ENCODE measurements at regions not wholly inside any gene's neighbourhood (a gene's known extent, or its start where the extent isn't known, plus 50 kb on each side); places are given as distances from the start of the nearest gene placed in this dataset.

DNA sequence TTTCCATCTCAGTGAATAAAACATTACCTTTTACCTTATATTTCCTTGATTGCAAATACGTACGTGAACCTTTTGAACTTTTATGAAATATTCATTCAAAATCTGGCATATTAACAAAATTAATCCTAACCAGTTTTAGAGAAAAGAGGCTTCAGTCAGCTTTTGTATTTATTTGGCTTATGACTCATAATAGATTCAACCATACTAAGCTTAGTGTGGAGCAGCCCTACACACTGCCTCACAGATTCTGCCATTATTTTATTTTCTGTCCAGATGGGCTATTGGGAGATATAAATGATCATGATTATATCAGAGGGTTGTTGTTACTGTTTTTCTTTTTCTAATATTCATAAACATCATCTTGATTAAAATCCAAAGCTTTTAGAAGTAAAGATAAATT is 325.5 kb downstream of the GPR37 start:
- ChIA-PET POLR2A (no interaction called here), CTCF (no interaction called here)

- ChIA-PET CTCF (no interaction called here), POLR2A (no interaction called here)
These were observed 333.5 kb downstream of the GPR37 start for GRCh38 chr7:124432009-124432578.

DNA sequence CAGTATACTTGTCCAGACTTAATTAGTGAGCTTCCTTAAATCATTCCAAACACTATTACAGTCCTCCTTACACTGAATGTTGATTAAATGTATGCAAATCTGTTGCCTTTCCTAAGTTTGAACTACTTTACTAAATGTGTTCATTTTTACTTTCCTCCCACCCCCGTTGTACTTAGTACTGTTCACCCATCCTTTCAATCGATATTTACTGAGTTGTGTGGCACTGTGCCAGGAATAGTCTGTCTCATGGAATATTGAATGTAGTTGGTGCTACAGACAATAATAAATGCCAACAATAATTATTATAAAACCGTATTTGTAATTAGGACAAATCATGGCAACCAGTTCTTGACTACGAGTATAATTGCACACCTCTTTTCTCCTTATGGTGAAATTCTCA is 335.7 kb downstream of the GPR37 start:
- POLR2A ChIA-PET: no interaction called here
- CTCF ChIA-PET: no interaction called here

- CTCF ChIA-PET: no interaction called here
- POLR2A ChIA-PET: no interaction called here
These were observed 336.8 kb downstream of the GPR37 start for GRCh38 chr7:124428781-124429180.

- ChIA-PET CTCF (no interaction called here), POLR2A (no interaction called here)
These were observed 339.0 kb downstream of the GPR37 start for GRCh38 chr7:124426621-124427020.

- CTCF ChIA-PET: no interaction called here
- POLR2A ChIA-PET: no interaction called here
These were observed 341.7 kb downstream of the GPR37 start for GRCh38 chr7:124423863-124424262.

DNA sequence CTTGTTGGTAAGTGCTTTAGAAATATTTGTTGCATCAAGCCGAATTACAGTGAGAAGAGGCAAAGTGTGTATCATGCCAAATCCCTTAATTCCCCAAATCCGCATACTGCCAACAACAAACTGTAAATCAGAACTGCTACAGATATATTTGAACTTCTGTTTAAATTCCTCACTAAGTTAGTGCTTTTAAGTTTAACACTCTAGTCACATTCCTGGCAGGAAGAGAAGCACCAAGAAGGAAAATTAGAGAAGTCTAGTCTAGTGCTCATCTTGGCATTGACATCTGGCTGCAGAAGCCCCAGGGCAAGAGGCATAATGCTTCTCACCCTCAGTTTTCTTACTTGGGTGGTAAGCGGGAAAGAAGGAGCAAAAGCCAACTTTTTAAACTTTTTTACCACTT is 343.5 kb downstream of the GPR37 start:
- ChIA-PET CTCF (no interaction called here), POLR2A (no interaction called here)

DNA sequence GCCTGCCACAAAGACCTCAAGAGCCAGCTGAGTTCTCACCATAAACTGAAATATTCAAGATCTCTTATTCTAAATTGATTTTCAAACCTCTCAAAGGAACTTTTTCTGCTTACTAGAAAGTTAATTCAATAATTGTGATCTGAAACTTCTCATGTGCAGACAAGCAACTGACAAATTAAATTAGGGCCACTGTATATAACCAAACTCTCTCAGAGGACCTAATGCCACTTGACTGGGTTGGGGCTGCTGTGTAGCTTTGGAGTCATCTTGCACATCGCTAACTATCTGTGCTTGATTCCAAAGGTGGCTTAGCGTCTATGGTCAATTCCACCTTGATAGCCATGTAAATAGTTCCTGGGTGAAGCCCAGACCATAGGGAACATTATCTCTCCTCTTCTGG is 345.2 kb downstream of the GPR37 start:
- CTCF ChIA-PET: no interaction called here
- POLR2A ChIA-PET: no interaction called here

DNA sequence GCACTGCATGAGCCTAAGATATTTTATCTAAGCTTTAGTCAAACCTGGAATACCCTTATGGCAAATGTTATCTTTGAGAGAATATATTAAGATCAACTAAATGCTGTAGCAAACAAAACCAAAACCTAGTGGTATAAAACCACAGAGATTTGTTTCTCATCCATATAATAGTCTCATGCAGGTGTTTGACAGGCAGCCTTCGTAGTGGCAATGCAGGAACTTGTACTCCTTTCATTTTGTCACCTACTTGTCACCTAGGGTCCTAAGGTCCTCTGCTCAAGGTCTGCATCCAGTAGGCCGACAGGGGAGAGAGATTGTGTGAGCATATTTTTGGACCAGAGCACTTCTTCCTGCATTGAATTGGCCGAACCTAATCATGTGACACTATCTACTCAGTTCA is 352.6 kb downstream of the GPR37 start:
- POLR2A ChIA-PET: no interaction called here
- CTCF ChIA-PET: no interaction called here

- ChIA-PET CTCF (no interaction called here), POLR2A (no interaction called here)
These were observed 353.1 kb downstream of the GPR37 start for GRCh38 chr7:124412531-124412930.

- CTCF ChIA-PET: no interaction called here
These were observed 353.8 kb downstream of the GPR37 start for GRCh38 chr7:124411796-124412195.

DNA sequence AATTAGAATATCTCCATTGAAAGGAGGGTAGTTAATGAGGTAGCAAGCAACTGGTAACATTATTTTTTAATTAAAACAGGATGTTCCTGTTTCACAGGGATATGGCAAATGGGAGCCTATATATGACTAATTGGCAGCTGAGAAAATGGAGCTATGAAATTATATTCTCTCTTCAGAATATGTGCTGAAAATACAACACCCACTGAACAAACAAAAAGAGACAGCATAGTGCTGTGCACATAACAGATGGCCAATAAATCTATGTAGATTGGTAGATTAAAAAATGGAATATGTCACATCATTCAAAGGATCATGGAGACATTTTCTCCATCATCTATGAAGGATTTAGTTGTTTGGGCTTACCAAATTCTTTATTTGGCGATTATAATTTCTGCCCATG is 362.0 kb downstream of the GPR37 start:
- POLR2A ChIA-PET: no interaction called here
- CTCF ChIA-PET: no interaction called here

More at GRCh38 chr7:124411796-124412195, 353.8 kb downstream of the GPR37 start:
- POLR2A ChIA-PET: no interaction called here

DNA sequence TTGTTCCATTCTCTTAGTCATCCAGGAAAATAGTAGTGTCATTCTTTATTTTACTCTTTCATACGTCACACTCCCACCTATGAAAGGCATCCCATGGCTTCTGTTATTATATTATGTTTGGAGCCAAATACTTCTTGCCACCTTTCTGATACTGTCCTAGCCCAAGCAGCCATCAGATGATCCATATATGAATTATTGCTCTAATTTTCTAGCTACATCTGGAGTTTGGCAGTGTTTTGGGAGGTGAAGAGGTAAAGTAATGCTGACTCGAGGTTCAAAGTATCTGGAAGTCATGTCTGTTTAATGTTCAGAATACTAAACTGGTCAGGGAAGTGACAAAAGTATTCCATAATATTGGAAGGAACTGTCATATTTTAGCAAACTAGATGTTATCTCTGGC is 362.5 kb downstream of the GPR37 start:
- ChIA-PET POLR2A (no interaction called here), CTCF (no interaction called here)

DNA sequence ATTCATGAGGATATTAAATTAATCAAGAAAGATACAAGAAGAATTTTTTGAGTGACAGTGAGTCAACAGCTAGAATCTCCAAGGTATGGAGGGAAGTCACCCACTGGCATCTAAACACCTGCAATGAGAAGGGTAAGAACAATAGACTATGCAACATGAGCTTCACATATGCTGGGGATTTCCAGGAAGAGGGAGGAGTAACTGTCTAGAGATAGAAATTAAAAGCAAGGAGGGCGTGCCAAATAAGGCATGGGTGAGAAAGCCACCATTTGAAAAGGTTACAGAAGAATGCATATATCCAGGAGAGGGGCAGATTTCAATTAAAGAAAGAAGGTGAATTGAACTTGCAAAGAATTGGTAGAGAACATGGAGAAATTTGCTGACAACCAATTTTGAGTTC is 365.7 kb downstream of the GPR37 start:
- POLR2A ChIA-PET: no interaction called here
- CTCF ChIA-PET: no interaction called here

DNA sequence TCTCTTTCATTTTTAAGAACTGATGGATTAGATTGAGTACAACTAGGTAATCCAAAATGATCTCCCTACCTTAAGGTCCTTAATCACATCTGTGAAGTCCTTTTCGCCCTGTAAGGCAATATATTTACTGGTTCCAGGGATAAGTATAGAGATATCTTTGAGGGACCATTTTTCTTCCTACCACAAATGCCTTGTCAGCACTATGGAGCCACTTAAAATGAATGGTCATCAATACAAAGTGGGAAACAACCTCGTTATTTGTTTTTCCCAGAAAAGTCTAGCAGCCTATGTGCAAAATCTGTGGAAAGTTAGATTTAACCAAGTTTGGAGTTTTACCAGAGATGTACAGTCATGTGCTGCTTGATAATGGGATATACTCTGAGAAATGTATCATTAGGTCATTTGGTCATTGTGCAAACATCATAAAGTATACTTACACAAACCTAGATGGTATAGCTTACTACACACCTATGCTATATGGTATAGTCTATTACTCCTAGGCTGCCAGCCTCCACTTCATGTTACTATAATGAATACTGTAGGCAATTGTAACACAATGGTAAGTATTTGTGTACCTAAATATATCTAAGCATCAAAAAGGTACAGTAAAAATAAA is 366.2 kb upstream of the TMEM229A start:
- POLR2A ChIA-PET: no interaction called here

GRCh38 chr7:124397134-124397533 is 364.3 kb upstream of the TMEM229A start:
- POLR2A ChIA-PET: no interaction called here
- CTCF ChIA-PET: no interaction called here

More for the DNA sequence above, 366.2 kb upstream of the TMEM229A start:
- CTCF ChIA-PET: no interaction called here

GRCh38 chr7:124390301-124390700 is 357.4 kb upstream of the TMEM229A start:
- ChIA-PET POLR2A (no interaction called here), CTCF (no interaction called here)

GRCh38 chr7:124388751-124389150 is 355.9 kb upstream of the TMEM229A start:
- POLR2A ChIA-PET: no interaction called here
- CTCF ChIA-PET: no interaction called here

GRCh38 chr7:124387056-124387455 is 354.2 kb upstream of the TMEM229A start:
- POLR2A ChIA-PET: no interaction called here
- CTCF ChIA-PET: no interaction called here

DNA sequence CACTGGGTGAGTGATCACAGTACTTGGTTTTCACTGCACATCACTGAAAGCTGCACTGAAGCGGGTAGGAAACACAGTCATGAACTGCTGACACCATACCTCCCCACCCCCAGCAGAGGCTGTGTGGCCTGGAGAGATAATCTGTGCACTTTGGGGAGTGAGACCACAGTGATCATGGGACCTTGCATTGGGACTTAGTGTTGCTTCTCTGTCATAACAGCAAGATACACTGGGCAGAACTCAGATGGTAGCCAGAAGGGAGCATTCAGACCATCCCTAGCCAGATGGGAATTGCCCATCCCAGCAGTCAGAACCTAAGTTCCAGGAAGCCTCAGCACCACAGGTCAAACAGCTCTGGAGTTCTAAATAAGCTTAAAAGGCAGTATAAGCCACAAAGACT is 346.4 kb upstream of the TMEM229A start:
- CTCF ChIA-PET: no interaction called here

GRCh38 chr7:124376111-124376510 is 343.2 kb upstream of the TMEM229A start:
- ChIA-PET POLR2A (no interaction called here), CTCF (no interaction called here)

More for the DNA sequence above, 346.4 kb upstream of the TMEM229A start:
- POLR2A ChIA-PET: no interaction called here

DNA sequence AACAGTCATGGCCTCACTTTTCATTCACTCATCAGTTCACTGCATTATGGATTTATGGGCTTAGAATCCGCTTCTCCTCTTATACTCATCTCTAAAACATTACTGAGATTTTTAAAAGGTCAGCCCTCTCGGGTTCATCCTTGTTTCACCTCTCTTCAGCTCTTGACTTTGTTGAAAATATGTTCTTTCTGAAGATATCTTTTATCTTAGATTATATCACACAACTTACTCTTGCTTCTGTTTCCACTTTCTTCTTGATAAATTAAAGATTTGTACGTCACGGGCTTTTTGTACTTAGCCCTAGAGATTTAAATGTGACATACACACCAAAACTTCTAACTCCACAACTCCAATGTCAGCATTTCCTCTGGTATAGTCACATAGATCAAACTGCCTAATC is 342.5 kb upstream of the TMEM229A start:
- CTCF ChIA-PET: no interaction called here
- POLR2A ChIA-PET: no interaction called here

DNA sequence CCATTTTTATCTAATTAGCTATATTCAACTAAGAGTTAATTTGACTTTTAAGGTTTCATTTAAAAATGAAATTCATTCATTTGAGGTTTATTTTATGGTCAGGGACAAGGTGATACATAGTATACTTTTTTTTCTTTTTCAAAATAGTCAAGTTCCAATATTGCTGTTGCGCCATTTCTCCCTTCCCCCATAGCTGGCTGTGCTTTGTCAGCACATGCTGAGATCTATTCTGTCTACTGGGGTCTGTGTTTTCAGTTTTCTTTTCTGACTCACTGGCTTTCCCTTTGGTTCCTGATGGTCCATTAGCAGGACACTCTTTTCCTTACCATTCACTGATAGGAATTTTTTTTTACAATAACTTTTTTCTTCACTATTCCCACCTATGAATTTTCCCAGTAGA is 336.4 kb upstream of the TMEM229A start:
- ChIA-PET CTCF (no interaction called here), POLR2A (no interaction called here)
